Peyer's patch (tissue), 4 donors: ENCODE measurements at regions not wholly inside any gene's neighbourhood (a gene's known extent, or its start where the extent isn't known, plus 50 kb on each side); places are given as distances from the start of the nearest gene placed in this dataset.

Experiments
- CTCF ChIP-seq, 6 experiments: fragments of 450-650 bp in 4 of 6; fragments of 200-600 bp in 2 of 6; sonication (generic) in 1 of 6; IDR thresholded peaks; one replicate each; pipeline ENCODE4 v1.5.1; 2017 to 2019; ENCODE audit warnings: antibody characterized with exemption in 6 of 6, mild to moderate bottlenecking in 3 of 6, moderate library complexity in 1 of 6
- POLR2A ChIP-seq, 2 donors: fragments of 450-650 bp; IDR thresholded peaks; one replicate each; pipeline ENCODE4 v1.5.1; 2017; ENCODE audit warnings: antibody characterized with exemption in 2 of 2, mild to moderate bottlenecking in 2 of 2, moderate library complexity in 2 of 2

GRCh38 chr15:35690089-35690488 is 144.1 kb upstream of the DPH6 start:
- no peak for TF ChIP-seq CTCF (IDR thresholded peaks at IDR 0.05)
- no peak for TF ChIP-seq POLR2A (IDR thresholded peaks at IDR 0.05)
